Activated T-cell treated with anti-CD3 and anti-CD28 coated beads, Interleukin-2, amount 50 U/mL, for 48 hours (primary cell): ENCODE measurements at regions not wholly inside any gene's neighbourhood (a gene's known extent, or its start where the extent isn't known, plus 50 kb on each side); places are given as distances from the start of the nearest gene placed in this dataset.
"Not testable (repeated sequence)": the region's sequence is repeated elsewhere in the genome, so short reads cannot be mapped to it uniquely, and the experiment has no call there.

Experiments used
- DNase-seq, 2 experiments: peaks; one replicate each; pipeline ENCODE4 v3.0.0-alpha.2; 2020

- not testable (repeated sequence) for DNase-seq
Observed at GRCh38 chr2:87199228-87199627, 177.6 kb upstream of the PLGLB1 start.

GRCh38 chr2:87204569-87205147, 183.0 kb upstream of the PLGLB1 start:
- not testable (repeated sequence) for DNase-seq

- DNase-seq, result not testable (repeated sequence)
Observed at GRCh38 chr2:87212938-87213337, 191.3 kb upstream of the PLGLB1 start.

GRCh38 chr2:87217005-87217404, 195.4 kb upstream of the PLGLB1 start:
- DNase-seq, result not testable (repeated sequence)

- peak; percentile 71 to 75 for DNase-seq
Observed at GRCh38 chr2:87217741-87218410, 196.2 kb upstream of the PLGLB1 start.

- DNase-seq, result not testable (repeated sequence)
Observed at GRCh38 chr2:87220651-87221050, 199.0 kb upstream of the PLGLB1 start.

- not testable (repeated sequence) for DNase-seq
Observed at GRCh38 chr2:87222131-87222530, 200.5 kb upstream of the PLGLB1 start.

- DNase-seq, result not testable (repeated sequence)
Observed at GRCh38 chr2:87223873-87224272, 202.2 kb upstream of the PLGLB1 start.

- peak in 1 of 2 experiments; percentile 22 for DNase-seq
Observed at GRCh38 chr2:87229091-87229689, 207.5 kb upstream of the PLGLB1 start.

- DNase-seq, result not testable (repeated sequence)
Observed at GRCh38 chr2:87229964-87230363, 208.3 kb upstream of the PLGLB1 start.

- DNase-seq, result not testable (repeated sequence)
Observed at GRCh38 chr2:87235333-87235981, 213.8 kb upstream of the PLGLB1 start.

- DNase-seq, result peak; percentile 40 to 43
Observed at GRCh38 chr2:87237570-87238336, 216.1 kb upstream of the PLGLB1 start.

GRCh38 chr2:87239558-87240215, 218.0 kb upstream of the PLGLB1 start:
- DNase-seq, result not testable (repeated sequence)

- not testable (repeated sequence) for DNase-seq
Observed at GRCh38 chr2:87246066-87246717, 224.5 kb upstream of the PLGLB1 start.

GRCh38 chr2:87252046-87252445, 230.4 kb upstream of the PLGLB1 start:
- DNase-seq, result not testable (repeated sequence)

GRCh38 chr2:87254562-87254961, 232.9 kb upstream of the PLGLB1 start:
- DNase-seq, result not testable (repeated sequence)

- DNase-seq, result not testable (repeated sequence)
Observed at GRCh38 chr2:87255410-87255809, 233.8 kb upstream of the PLGLB1 start.

- not testable (repeated sequence) for DNase-seq
Observed at GRCh38 chr2:87258887-87259286, 237.2 kb upstream of the PLGLB1 start.

- DNase-seq, result not testable (repeated sequence)
Observed at GRCh38 chr2:87262184-87262702, 240.6 kb upstream of the PLGLB1 start.

GRCh38 chr2:87263868-87264518, 242.3 kb upstream of the PLGLB1 start:
- not testable (repeated sequence) for DNase-seq

- not testable (repeated sequence) for DNase-seq
Observed at GRCh38 chr2:87275192-87275591, 253.5 kb upstream of the PLGLB1 start.
